ENCODE measurements at regions not wholly inside any gene's neighbourhood (a gene's known extent, or its start where the extent isn't known, plus 50 kb on each side); places are given as distances from the start of the nearest gene placed in this dataset.
A peak's percentile ranks its signal among the peaks of the same experiment; 100 is the strongest.

DNA sequence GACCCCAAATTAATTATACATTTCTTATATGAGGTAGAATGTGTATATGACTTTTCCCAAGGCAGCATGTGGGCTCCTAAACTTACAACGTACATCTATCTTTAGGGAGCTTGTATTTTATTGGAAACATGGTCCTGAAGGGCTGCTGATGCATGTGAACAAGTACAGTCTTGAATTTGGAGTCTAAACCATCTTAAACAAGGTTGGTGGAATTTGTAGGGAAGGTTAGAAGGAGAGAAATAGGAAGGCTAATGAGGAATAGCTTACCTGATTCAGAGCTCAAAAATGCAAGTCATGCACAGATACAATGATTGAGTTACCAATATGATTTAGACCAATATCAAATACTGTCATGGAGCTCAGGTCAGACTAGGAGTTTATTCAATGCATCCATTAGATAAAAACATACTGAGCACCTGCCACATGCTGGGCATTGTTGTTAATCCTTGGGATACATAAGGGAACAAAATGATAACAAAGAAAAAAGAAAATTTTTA, 458.6 kb upstream of the ETAA1 start:
- H3K4me2 ChIP-seq (ENCODE audit: low read depth, low read length), result no peak overlapping the region
- no peak overlapping the region for H2AK5ac ChIP-seq (ENCODE audit: low read depth, low read length)
- no peaks in the 10 kb centered on the region for H3K4me1 ChIP-seq (ENCODE audit: control insufficient read depth, insufficient read depth, low read length)
- DNase-seq (no peak), ATAC-seq (ENCODE audit: low read depth) (no peak)
- no peak overlapping the region for H3K4me3 ChIP-seq (ENCODE audit: insufficient read depth, low read depth, low read length)
- no peak overlapping the region for H2AFZ ChIP-seq (replicated peaks; ENCODE audit: low read length, poor library complexity)
- H4K20me1 ChIP-seq (ENCODE audit: insufficient read depth, low read length), result no peaks in the 10 kb centered on the region
- H3K14ac ChIP-seq (replicated peaks; ENCODE audit: low read depth, low read length), result no peak overlapping the region
- dilution Hi-C loops (cut with HindIII; ENCODE audit: low sequenced_read_pairs, unreplicated experiment), result no loop called here
- intact Hi-C loops (cut with micrococcal nuclease), result no loop called here
- H3K9me1 ChIP-seq (ENCODE audit: insufficient read depth, low read length), result no peaks in the 10 kb centered on the region
- H3K27me3 ChIP-seq (ENCODE audit: control insufficient read depth, insufficient read depth, low read length), result no peaks in the 10 kb centered on the region
- H2BK20ac ChIP-seq (ENCODE audit: low read depth, low read length), result no peak overlapping the region
- no peak overlapping the region for H3K9ac ChIP-seq (ENCODE audit: low read depth, low read length)
- no peak overlapping the region for H4K5ac ChIP-seq (ENCODE audit: low read depth, low read length)
- no peaks in the 10 kb centered on the region for H3K9me3 ChIP-seq (ENCODE audit: control insufficient read depth, insufficient read depth, low read length)
- H4K8ac ChIP-seq (ENCODE audit: low read depth in 2 of 2, low read length in 2 of 2), result no peak overlapping the region
- no peak overlapping the region for H2BK5ac ChIP-seq (ENCODE audit: low read depth, low read length, poor library complexity, severe bottlenecking)
- H2AK9ac ChIP-seq (replicated peaks; ENCODE audit: low read depth, low read length, poor library complexity), result no peak overlapping the region
- no peaks in the 10 kb centered on the region for H3K79me1 ChIP-seq (ENCODE audit: low read depth in 1 of 2, low read length in 2 of 2)
- no TSS peak for BruUV-seq (replicated peaks)
- no peak overlapping the region for H3K23ac ChIP-seq (ENCODE audit: low read depth, low read length)
- H3K18ac ChIP-seq (ENCODE audit: low read depth, low read length), result no peak overlapping the region
- H3K56ac ChIP-seq (ENCODE audit: extremely low read depth, insufficient read depth, low read length), result no peak overlapping the region
- H2BK15ac ChIP-seq (ENCODE audit: low read depth, low read length), result no peak overlapping the region
- TF ChIP-seq RFX5 (IDR thresholded peaks at IDR 0.05; ENCODE audit: low read depth, low read length) (no peak), MAFK (IDR thresholded peaks at IDR 0.05; ENCODE audit: low read depth, low read length) (no peak), MAZ (IDR thresholded peaks at IDR 0.05; ENCODE audit: borderline replicate concordance, low read depth, low read length) (no peak), NFE2L2 (IDR thresholded peaks at IDR 0.05; ENCODE audit: low read depth, low read length) (peak; percentile 78)
- TF ChIP-seq, protein P1, sequence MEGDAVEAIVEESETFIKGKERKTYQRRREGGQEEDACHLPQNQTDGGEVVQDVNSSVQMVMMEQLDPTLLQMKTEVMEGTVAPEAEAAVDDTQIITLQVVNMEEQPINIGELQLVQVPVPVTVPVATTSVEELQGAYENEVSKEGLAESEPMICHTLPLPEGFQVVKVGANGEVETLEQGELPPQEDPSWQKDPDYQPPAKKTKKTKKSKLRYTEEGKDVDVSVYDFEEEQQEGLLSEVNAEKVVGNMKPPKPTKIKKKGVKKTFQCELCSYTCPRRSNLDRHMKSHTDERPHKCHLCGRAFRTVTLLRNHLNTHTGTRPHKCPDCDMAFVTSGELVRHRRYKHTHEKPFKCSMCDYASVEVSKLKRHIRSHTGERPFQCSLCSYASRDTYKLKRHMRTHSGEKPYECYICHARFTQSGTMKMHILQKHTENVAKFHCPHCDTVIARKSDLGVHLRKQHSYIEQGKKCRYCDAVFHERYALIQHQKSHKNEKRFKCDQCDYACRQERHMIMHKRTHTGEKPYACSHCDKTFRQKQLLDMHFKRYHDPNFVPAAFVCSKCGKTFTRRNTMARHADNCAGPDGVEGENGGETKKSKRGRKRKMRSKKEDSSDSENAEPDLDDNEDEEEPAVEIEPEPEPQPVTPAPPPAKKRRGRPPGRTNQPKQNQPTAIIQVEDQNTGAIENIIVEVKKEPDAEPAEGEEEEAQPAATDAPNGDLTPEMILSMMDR (conservative IDR thresholded peaks at IDR 0.05; ENCODE audit: low read depth, low read length), result no peak
- ChIA-PET POLR2A (ENCODE audit: unreplicated experiment) (no interaction called here), CTCF (no interaction called here)
- H3K27ac ChIP-seq (ENCODE audit: insufficient read depth, low read length), result no peak overlapping the region
- no peak overlapping the region for H2BK120ac ChIP-seq (ENCODE audit: low read depth, low read length)
- in situ Hi-C loops (cut with MboI; ENCODE audit: low sequenced_read_pairs), result no loop called here
- H4K91ac ChIP-seq (ENCODE audit: insufficient read depth, low read depth, low read length), result no peak overlapping the region
- no peaks in the 10 kb centered on the region for H3K36me3 ChIP-seq (ENCODE audit: control insufficient read depth, insufficient read depth, low read length)
- WGBS, 2 experiments (ENCODE audit: extremely low coverage in 2 of 2, insufficient read length in 1 of 2), result no CpG with 5 or more reads among the region's 1 CpG
- no peak overlapping the region for H3K4ac ChIP-seq (ENCODE audit: low read depth, low read length)

Data from IMR-90 (cell line).